ENCODE measurements at regions not wholly inside any gene's neighbourhood (a gene's known extent, or its start where the extent isn't known, plus 50 kb on each side); places are given as distances from the start of the nearest gene placed in this dataset.

GRCh38 chr1:221869779-221870178 is 127.9 kb upstream of the DUSP10 start:
- no peaks in the 10 kb centered on the region for H3K27me3 ChIP-seq (ENCODE audit: insufficient read depth, low read depth, low read length)
- H3K27ac ChIP-seq (ENCODE audit: low read length), result no peak overlapping the region
- H3K36me3 ChIP-seq (ENCODE audit: insufficient read depth, low read length), result no peaks in the 10 kb centered on the region
- no peaks in the 10 kb centered on the region for H3K9me2 ChIP-seq (ENCODE audit: insufficient read depth, low read length)
- H3F3A ChIP-seq (ENCODE audit: insufficient read depth, low read length, poor library complexity, severe bottlenecking), result no peaks in the 10 kb centered on the region
- TF ChIP-seq REST (IDR thresholded peaks at IDR 0.05; ENCODE audit: borderline replicate concordance), result no peak
- TF ChIP-seq EP300 (conservative IDR thresholded peaks at IDR 0.05; ENCODE audit: poor library complexity, severe bottlenecking), result no peak
- no peak for TF ChIP-seq MXI1 (conservative IDR thresholded peaks at IDR 0.05; ENCODE audit: poor library complexity, severe bottlenecking)
- TF ChIP-seq, protein P1, sequence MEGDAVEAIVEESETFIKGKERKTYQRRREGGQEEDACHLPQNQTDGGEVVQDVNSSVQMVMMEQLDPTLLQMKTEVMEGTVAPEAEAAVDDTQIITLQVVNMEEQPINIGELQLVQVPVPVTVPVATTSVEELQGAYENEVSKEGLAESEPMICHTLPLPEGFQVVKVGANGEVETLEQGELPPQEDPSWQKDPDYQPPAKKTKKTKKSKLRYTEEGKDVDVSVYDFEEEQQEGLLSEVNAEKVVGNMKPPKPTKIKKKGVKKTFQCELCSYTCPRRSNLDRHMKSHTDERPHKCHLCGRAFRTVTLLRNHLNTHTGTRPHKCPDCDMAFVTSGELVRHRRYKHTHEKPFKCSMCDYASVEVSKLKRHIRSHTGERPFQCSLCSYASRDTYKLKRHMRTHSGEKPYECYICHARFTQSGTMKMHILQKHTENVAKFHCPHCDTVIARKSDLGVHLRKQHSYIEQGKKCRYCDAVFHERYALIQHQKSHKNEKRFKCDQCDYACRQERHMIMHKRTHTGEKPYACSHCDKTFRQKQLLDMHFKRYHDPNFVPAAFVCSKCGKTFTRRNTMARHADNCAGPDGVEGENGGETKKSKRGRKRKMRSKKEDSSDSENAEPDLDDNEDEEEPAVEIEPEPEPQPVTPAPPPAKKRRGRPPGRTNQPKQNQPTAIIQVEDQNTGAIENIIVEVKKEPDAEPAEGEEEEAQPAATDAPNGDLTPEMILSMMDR (IDR thresholded peaks at IDR 0.05; ENCODE audit: poor library complexity, severe bottlenecking), result no peak
- TF ChIP-seq RAD21 (conservative IDR thresholded peaks at IDR 0.05), result no peak
- TF ChIP-seq EZH2 (IDR thresholded peaks at IDR 0.05; ENCODE audit: borderline replicate concordance, insufficient read depth, low read length, poor library complexity, severe bottlenecking), result no peak
- no peak for TF ChIP-seq TAF1 (IDR thresholded peaks at IDR 0.05; ENCODE audit: low read depth)
- no peak for TF ChIP-seq SMC3 (conservative IDR thresholded peaks at IDR 0.05; ENCODE audit: poor library complexity)
- TF ChIP-seq POLR2AphosphoS5 (IDR thresholded peaks at IDR 0.05), result no peak
- no peaks in the 10 kb centered on the region for H4K20me1 ChIP-seq (ENCODE audit: insufficient read depth)
- no peaks in the 10 kb centered on the region for H3K9me3 ChIP-seq (ENCODE audit: low read length)
- H3K9ac ChIP-seq (ENCODE audit: low read length), result no peak overlapping the region
- no peak overlapping the region for H2AFZ ChIP-seq (ENCODE audit: low read depth, low read length)
- H3K4me2 ChIP-seq (ENCODE audit: low read length), result no peak overlapping the region
- no peaks in the 10 kb centered on the region for H3K79me2 ChIP-seq (replicated peaks; ENCODE audit: insufficient read depth, low read length)
- H3K4me3 ChIP-seq (ENCODE audit: low read length), result no peak overlapping the region

GRCh38 chr1:221868593-221869303 is 126.9 kb upstream of the DUSP10 start:
- no peak overlapping the region for H3K4me3 ChIP-seq (ENCODE audit: low read length)
- no peaks in the 10 kb centered on the region for H4K20me1 ChIP-seq (ENCODE audit: insufficient read depth)
- TF ChIP-seq, protein P1 (IDR thresholded peaks at IDR 0.05; ENCODE audit: poor library complexity, severe bottlenecking), result no peak
- TF ChIP-seq MXI1 (conservative IDR thresholded peaks at IDR 0.05; ENCODE audit: poor library complexity, severe bottlenecking), result no peak
- no peak for TF ChIP-seq EP300 (conservative IDR thresholded peaks at IDR 0.05; ENCODE audit: poor library complexity, severe bottlenecking)
- TF ChIP-seq REST (IDR thresholded peaks at IDR 0.05; ENCODE audit: borderline replicate concordance), result no peak
- no peak for TF ChIP-seq POLR2AphosphoS5 (IDR thresholded peaks at IDR 0.05)
- TF ChIP-seq EZH2 (IDR thresholded peaks at IDR 0.05; ENCODE audit: borderline replicate concordance, insufficient read depth, low read length, poor library complexity, severe bottlenecking), result no peak
- no peak for TF ChIP-seq TAF1 (IDR thresholded peaks at IDR 0.05; ENCODE audit: low read depth)
- TF ChIP-seq RAD21 (conservative IDR thresholded peaks at IDR 0.05), result no peak
- TF ChIP-seq SMC3 (conservative IDR thresholded peaks at IDR 0.05; ENCODE audit: poor library complexity), result no peak
- H3K27ac ChIP-seq (ENCODE audit: low read length), result no peak overlapping the region
- H2AFZ ChIP-seq (ENCODE audit: low read depth, low read length), result no peak overlapping the region
- no peak overlapping the region for H3K9ac ChIP-seq (ENCODE audit: low read length)
- no peaks in the 10 kb centered on the region for H3K27me3 ChIP-seq (ENCODE audit: insufficient read depth, low read depth, low read length)
- H3K36me3 ChIP-seq (ENCODE audit: insufficient read depth, low read length), result no peaks in the 10 kb centered on the region
- H3F3A ChIP-seq (ENCODE audit: insufficient read depth, low read length, poor library complexity, severe bottlenecking), result no peaks in the 10 kb centered on the region
- no peaks in the 10 kb centered on the region for H3K79me2 ChIP-seq (replicated peaks; ENCODE audit: insufficient read depth, low read length)
- H3K9me2 ChIP-seq (ENCODE audit: insufficient read depth, low read length), result no peaks in the 10 kb centered on the region
- H3K9me3 ChIP-seq (ENCODE audit: low read length), result no peaks in the 10 kb centered on the region
- no peak overlapping the region for H3K4me2 ChIP-seq (ENCODE audit: low read length)

All from neural cell (in vitro differentiated cells).